GM12878 (cell line): ENCODE measurements at regions not wholly inside any gene's neighbourhood (a gene's known extent, or its start where the extent isn't known, plus 50 kb on each side); places are given as distances from the start of the nearest gene placed in this dataset.

Experiments
- ATAC-seq: fragments of 200-7000 bp; cut with Tn5 transposase; 3 replicates; pipeline ENCODE4 v1.9.1; 2020; ENCODE audit warnings: mild to moderate bottlenecking, moderate library complexity
- BruUV-seq: library from RNA; stranded (reverse); fragments of 400-500 nt; replicated peaks from 2 replicates; lab custom pipeline; 2021; lab: Mats Ljungman, UMichigan
- CTCF ChIA-PET: fragments of 300-600 bp; sonication (Branson Sonifier 250); formaldehyde crosslinking; extraction: SDS; loops from one replicate; lab custom pipeline; 2021; ENCODE audit warnings: inconsistent platforms; lab: Yijun Ruan, JAX
- POLR2A ChIA-PET: fragments of 350-600 bp; formaldehyde crosslinking; extraction: SDS; loops from one replicate; lab custom pipeline; 2021; ENCODE audit warnings: inconsistent platforms; lab: Charles Lee
- RAD21 ChIA-PET: fragments of 300-600 bp; sonication (Branson Sonifier 250); formaldehyde crosslinking; loops from one replicate; lab custom pipeline; 2023; ENCODE audit warnings: antibody characterized with exemption; ENCODE audit not compliant: unreplicated experiment; lab: Charles Lee
- SMC1A ChIA-PET: fragments of 300-600 bp; sonication (Branson Sonifier 250); formaldehyde crosslinking; loops from one replicate; lab custom pipeline; 2023; ENCODE audit not compliant: unreplicated experiment, uncharacterized antibody; lab: Charles Lee
- DNase-seq: peaks from one replicate; pipeline ENCODE4 v3.0.0-alpha.2; 2011; ENCODE audit warnings: low read depth, low spot score
- FAIRE-seq: peaks from 3 replicates; lab custom pipeline; 2011; peaks lifted over from hg19 to GRCh38; lab: Jason Lieb, UNC
- H2AFZ ChIP-seq: 2 replicates; pipeline ENCODE4 v1.6.0; 2011; ENCODE audit warnings: low read depth, low read length, control low read depth; ENCODE audit not compliant: control insufficient read depth
- H3K27ac ChIP-seq: 2 replicates; pipeline ENCODE4 v1.5.1; 2011; ENCODE audit warnings: control low read depth; ENCODE audit not compliant: control insufficient read depth, insufficient read depth
- H3K27me3 ChIP-seq, 2 experiments: replicated peaks in 1 of 2; 2 replicates each; pipeline versions ENCODE4 v1.6.0 to v1.6.1; 2011; ENCODE audit warnings: low read length in 1 of 2; ENCODE audit not compliant: control insufficient read depth in 2 of 2, insufficient read depth in 2 of 2
- H3K36me3 ChIP-seq, 2 experiments: 2 replicates each; pipeline ENCODE4 v1.5.1; 2011; ENCODE audit warnings: low read length in 1 of 2; ENCODE audit not compliant: control insufficient read depth in 2 of 2, insufficient read depth in 2 of 2
- H3K4me1 ChIP-seq: 2 replicates; pipeline ENCODE4 v1.6.1; 2011; ENCODE audit warnings: mild to moderate bottlenecking, low read length, moderate library complexity, mixed read lengths; ENCODE audit not compliant: control insufficient read depth, insufficient read depth
- H3K4me2 ChIP-seq: 2 replicates; pipeline ENCODE4 v1.6.0; 2011; ENCODE audit warnings: control low read depth; ENCODE audit not compliant: control insufficient read depth, insufficient read depth
- H3K4me3 ChIP-seq: fragments of 200-600 bp; sonication (generic); 2 replicates; pipeline ENCODE4 v1.5.1; 2016
- H3K79me2 ChIP-seq: 2 replicates; pipeline ENCODE4 v1.6.0; 2011; ENCODE audit warnings: low read length; ENCODE audit not compliant: control insufficient read depth, insufficient read depth
- H3K9ac ChIP-seq: 2 replicates; pipeline ENCODE4 v1.8.0; 2011; ENCODE audit warnings: low read length, control low read depth, mixed read lengths; ENCODE audit not compliant: control insufficient read depth, insufficient read depth
- H3K9me3 ChIP-seq: replicated peaks from 3 replicates; pipeline ENCODE4 v1.5.1; 2011; ENCODE audit warnings: mild to moderate bottlenecking, low read length; ENCODE audit not compliant: control insufficient read depth, insufficient read depth
- H4K20me1 ChIP-seq: 2 replicates; pipeline ENCODE4 v1.6.0; 2011; ENCODE audit not compliant: control insufficient read depth, insufficient read depth
- BHLHE40 ChIP-seq, 2 experiments: fragments of 450-650 bp in 1 of 2; IDR thresholded peaks; 2 replicates each; pipeline ENCODE4 v1.6.1; 2011 to 2017; ENCODE audit warnings: low read depth in 2 of 2, borderline replicate concordance in 1 of 2, improper control_type of control experiment in 1 of 2, low read length in 1 of 2, mild to moderate bottlenecking in 1 of 2
- MXI1 ChIP-seq: fragments of 150-350 bp; IDR thresholded peaks from 2 replicates; pipeline ENCODE4 v1.6.1; 2011; ENCODE audit warnings: low read depth, mild to moderate bottlenecking, inconsistent platforms, low read length, improper control_type of control experiment
- RB1 ChIP-seq: fragments of 450-650 bp; formaldehyde crosslinking; IDR thresholded peaks from 2 replicates; pipeline ENCODE4 v1.6.1; 2017; ENCODE audit warnings: mild to moderate bottlenecking, borderline replicate concordance
- TBL1XR1 ChIP-seq: IDR thresholded peaks from 2 replicates; pipeline ENCODE4 v1.6.1; 2012; ENCODE audit warnings: low read depth, low read length, improper control_type of control experiment
- ZNF24 ChIP-seq: fragments of 450-650 bp; IDR thresholded peaks from 2 replicates; pipeline ENCODE4 v1.6.1; 2017; ENCODE audit warnings: antibody characterized with exemption, mild to moderate bottlenecking
- ZNF274 ChIP-seq: IDR thresholded peaks from one replicate; pipeline ENCODE4 v1.8.0; 2011; ENCODE audit not compliant: insufficient read length, insufficient read depth
- WGBS: methylation state at CpG from one replicate; pipeline ENCODE4 v1.1.6; 2016; ENCODE audit warnings: low lambda C conversion rate; ENCODE audit not compliant: insufficient replicate concordance, insufficient coverage; ENCODE audit errors: missing lambda C conversion rate; 5-methylcytosine and 5-hydroxymethylcytosine counted together
- in situ Hi-C: fragments of 300-500 bp; cut with MboI; formaldehyde crosslinking; loops from 9 replicates; pipeline ENCODE4 v1.14.3; 2018; ENCODE audit warnings: mixed read lengths
- intact Hi-C: fragments of 100-400 bp; cut with micrococcal nuclease; formaldehyde crosslinking; loops from one replicate; pipeline ENCODE4 v1.14.2; 2022; ENCODE audit not compliant: unreplicated experiment
- TF ChIP-seq, protein P1 (sequence below): IDR thresholded peaks from 2 replicates; pipeline ENCODE4 v1.6.1; 2012; ENCODE audit warnings: mild to moderate bottlenecking, low read depth, low read length
- TF ChIP-seq, protein P2 (sequence below): fragments of 450-650 bp; formaldehyde crosslinking; IDR thresholded peaks from 2 replicates; pipeline ENCODE4 v1.5.0; 2022; ENCODE audit warnings: mild to moderate bottlenecking, missing genetic modification characterization
- TF ChIP-seq, protein P3 (sequence below): IDR thresholded peaks from 2 replicates; pipeline ENCODE4 v1.6.1; 2012; ENCODE audit warnings: low read length, inconsistent platforms

DNA sequence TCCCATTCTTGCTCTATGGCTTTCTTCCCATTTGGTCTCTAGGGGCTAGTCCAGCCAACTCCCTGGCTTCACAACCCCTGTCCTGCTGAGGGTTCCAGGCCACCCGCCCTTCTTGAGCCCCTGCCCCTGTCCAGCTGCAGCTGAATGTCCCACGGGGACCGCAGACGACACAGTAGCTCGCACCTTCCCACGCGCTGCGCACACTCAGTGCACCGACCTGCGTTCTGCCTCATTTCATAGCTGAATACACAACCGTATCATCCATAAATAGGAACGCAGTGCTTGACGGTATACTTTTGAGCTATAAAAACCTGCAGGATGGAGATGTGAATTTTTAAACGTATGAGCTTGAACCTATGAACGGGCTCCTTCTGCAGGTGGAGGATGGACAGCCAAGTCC lies 660.4 kb upstream of the SALL3 start:
- no TSS peak for BruUV-seq
- Histone ChIP-seq H3K9me3 (no peaks in the 10 kb centered on the region; the same call in 2 of the 3 replicates), H3K27me3 (no peaks in the 10 kb centered on the region), H3K4me3 (no peak overlapping the region), H2AFZ (no peak overlapping the region), H4K20me1 (no peaks in the 10 kb centered on the region), H3K4me1 (no peaks in the 10 kb centered on the region), H3K4me2 (no peak overlapping the region), H3K36me3 (no peaks in the 10 kb centered on the region), H3K27ac (no peak overlapping the region), H3K9ac (no peak overlapping the region), H3K79me2 (no peaks in the 10 kb centered on the region)
- SMC1A ChIA-PET = no interaction called here
- RAD21 ChIA-PET = no interaction called here
- TF ChIP-seq TBL1XR1 = no peak
- ATAC-seq (no peak), FAIRE-seq (no peak), DNase-seq (no peak)
- intact Hi-C loops = no loop called here
- CTCF ChIA-PET = no interaction called here
- POLR2A ChIA-PET = no interaction called here
- 64% methylated on average over 15 of the region's 15 CpGs for WGBS
- in situ Hi-C loops = no loop called here

DNA sequence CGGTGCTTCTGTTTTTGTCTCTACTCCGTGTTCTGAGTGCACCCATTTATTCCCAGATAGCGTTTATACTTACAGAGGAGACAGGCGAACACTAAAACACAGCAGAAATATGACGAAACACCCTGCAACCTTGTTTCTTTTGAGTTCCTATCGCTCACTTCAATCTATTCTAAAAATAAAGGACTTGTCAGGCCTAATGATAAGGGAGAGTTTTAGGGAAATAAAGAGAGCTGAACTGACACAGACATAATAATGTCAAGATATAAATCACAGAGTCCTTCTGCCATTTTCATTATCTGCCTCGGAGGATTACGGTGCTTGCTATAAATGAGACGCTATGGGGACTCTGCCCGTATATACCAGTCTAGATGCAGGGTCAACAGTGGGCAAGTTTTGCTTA lies 659.7 kb upstream of the SALL3 start:
- FAIRE-seq (no peak), ATAC-seq (no peak), DNase-seq (no peak)
- Histone ChIP-seq H3K27me3 (no peaks in the 10 kb centered on the region), H3K79me2 (no peaks in the 10 kb centered on the region), H3K4me1 (no peaks in the 10 kb centered on the region), H4K20me1 (no peaks in the 10 kb centered on the region), H2AFZ (no peak overlapping the region), H3K36me3 (no peaks in the 10 kb centered on the region), H3K4me3 (no peak overlapping the region), H3K27ac (no peak overlapping the region), H3K4me2 (no peak overlapping the region), H3K9ac (no peak overlapping the region), H3K9me3 (no peaks in the 10 kb centered on the region)
- intact Hi-C loops (no loop called here), in situ Hi-C loops (no loop called here)
- BruUV-seq = no TSS peak
- CTCF ChIA-PET = no interaction called here
- RAD21 ChIA-PET = no interaction called here
- 52% methylated on average over 10 of the region's 10 CpGs for WGBS
- SMC1A ChIA-PET = no interaction called here
- POLR2A ChIA-PET = no interaction called here
- no peak for TF ChIP-seq ZNF24
- TF ChIP-seq MXI1 = no peak
- TF ChIP-seq, protein P1, sequence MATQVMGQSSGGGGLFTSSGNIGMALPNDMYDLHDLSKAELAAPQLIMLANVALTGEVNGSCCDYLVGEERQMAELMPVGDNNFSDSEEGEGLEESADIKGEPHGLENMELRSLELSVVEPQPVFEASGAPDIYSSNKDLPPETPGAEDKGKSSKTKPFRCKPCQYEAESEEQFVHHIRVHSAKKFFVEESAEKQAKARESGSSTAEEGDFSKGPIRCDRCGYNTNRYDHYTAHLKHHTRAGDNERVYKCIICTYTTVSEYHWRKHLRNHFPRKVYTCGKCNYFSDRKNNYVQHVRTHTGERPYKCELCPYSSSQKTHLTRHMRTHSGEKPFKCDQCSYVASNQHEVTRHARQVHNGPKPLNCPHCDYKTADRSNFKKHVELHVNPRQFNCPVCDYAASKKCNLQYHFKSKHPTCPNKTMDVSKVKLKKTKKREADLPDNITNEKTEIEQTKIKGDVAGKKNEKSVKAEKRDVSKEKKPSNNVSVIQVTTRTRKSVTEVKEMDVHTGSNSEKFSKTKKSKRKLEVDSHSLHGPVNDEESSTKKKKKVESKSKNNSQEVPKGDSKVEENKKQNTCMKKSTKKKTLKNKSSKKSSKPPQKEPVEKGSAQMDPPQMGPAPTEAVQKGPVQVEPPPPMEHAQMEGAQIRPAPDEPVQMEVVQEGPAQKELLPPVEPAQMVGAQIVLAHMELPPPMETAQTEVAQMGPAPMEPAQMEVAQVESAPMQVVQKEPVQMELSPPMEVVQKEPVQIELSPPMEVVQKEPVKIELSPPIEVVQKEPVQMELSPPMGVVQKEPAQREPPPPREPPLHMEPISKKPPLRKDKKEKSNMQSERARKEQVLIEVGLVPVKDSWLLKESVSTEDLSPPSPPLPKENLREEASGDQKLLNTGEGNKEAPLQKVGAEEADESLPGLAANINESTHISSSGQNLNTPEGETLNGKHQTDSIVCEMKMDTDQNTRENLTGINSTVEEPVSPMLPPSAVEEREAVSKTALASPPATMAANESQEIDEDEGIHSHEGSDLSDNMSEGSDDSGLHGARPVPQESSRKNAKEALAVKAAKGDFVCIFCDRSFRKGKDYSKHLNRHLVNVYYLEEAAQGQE = no peak
- no peak for TF ChIP-seq BHLHE40 (IDR thresholded peaks at IDR 0.05; ENCODE audit: borderline replicate concordance in 1 of 2, low read depth in 2 of 2, low read length in 1 of 2)
- TF ChIP-seq, protein P2, sequence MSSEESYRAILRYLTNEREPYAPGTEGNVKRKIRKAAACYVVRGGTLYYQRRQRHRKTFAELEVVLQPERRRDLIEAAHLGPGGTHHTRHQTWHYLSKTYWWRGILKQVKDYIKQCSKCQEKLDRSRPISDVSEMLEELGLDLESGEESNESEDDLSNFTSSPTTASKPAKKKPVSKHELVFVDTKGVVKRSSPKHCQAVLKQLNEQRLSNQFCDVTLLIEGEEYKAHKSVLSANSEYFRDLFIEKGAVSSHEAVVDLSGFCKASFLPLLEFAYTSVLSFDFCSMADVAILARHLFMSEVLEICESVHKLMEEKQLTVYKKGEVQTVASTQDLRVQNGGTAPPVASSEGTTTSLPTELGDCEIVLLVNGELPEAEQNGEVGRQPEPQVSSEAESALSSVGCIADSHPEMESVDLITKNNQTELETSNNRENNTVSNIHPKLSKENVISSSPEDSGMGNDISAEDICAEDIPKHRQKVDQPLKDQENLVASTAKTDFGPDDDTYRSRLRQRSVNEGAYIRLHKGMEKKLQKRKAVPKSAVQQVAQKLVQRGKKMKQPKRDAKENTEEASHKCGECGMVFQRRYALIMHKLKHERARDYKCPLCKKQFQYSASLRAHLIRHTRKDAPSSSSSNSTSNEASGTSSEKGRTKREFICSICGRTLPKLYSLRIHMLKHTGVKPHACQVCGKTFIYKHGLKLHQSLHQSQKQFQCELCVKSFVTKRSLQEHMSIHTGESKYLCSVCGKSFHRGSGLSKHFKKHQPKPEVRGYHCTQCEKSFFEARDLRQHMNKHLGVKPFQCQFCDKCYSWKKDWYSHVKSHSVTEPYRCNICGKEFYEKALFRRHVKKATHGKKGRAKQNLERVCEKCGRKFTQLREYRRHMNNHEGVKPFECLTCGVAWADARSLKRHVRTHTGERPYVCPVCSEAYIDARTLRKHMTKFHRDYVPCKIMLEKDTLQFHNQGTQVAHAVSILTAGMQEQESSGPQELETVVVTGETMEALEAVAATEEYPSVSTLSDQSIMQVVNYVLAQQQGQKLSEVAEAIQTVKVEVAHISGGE (CRISPR knock-in tag) = no peak
- TF ChIP-seq ZNF274 = no peak
- TF ChIP-seq, protein P3, sequence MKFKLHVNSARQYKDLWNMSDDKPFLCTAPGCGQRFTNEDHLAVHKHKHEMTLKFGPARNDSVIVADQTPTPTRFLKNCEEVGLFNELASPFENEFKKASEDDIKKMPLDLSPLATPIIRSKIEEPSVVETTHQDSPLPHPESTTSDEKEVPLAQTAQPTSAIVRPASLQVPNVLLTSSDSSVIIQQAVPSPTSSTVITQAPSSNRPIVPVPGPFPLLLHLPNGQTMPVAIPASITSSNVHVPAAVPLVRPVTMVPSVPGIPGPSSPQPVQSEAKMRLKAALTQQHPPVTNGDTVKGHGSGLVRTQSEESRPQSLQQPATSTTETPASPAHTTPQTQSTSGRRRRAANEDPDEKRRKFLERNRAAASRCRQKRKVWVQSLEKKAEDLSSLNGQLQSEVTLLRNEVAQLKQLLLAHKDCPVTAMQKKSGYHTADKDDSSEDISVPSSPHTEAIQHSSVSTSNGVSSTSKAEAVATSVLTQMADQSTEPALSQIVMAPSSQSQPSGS = no peak
- no peak for TF ChIP-seq RB1
